HG03469 (cell line): ENCODE measurements at regions not wholly inside any gene's neighbourhood (a gene's known extent, or its start where the extent isn't known, plus 50 kb on each side); places are given as distances from the start of the nearest gene placed in this dataset.
A peak's percentile ranks its signal among the peaks of the same experiment; 100 is the strongest.
"Not testable (repeated sequence)": the region's sequence is repeated elsewhere in the genome, so short reads cannot be mapped to it uniquely, and the experiment has no call there.

Experiments
- ATAC-seq: cut with Tn5 transposase; IDR thresholded peaks from one replicate; pipeline ENCODE4 v1.9.1; 2021; ENCODE audit warnings: mild to moderate bottlenecking, moderate library complexity, moderate number of reproducible peaks; ENCODE audit not compliant: unreplicated experiment

DNA sequence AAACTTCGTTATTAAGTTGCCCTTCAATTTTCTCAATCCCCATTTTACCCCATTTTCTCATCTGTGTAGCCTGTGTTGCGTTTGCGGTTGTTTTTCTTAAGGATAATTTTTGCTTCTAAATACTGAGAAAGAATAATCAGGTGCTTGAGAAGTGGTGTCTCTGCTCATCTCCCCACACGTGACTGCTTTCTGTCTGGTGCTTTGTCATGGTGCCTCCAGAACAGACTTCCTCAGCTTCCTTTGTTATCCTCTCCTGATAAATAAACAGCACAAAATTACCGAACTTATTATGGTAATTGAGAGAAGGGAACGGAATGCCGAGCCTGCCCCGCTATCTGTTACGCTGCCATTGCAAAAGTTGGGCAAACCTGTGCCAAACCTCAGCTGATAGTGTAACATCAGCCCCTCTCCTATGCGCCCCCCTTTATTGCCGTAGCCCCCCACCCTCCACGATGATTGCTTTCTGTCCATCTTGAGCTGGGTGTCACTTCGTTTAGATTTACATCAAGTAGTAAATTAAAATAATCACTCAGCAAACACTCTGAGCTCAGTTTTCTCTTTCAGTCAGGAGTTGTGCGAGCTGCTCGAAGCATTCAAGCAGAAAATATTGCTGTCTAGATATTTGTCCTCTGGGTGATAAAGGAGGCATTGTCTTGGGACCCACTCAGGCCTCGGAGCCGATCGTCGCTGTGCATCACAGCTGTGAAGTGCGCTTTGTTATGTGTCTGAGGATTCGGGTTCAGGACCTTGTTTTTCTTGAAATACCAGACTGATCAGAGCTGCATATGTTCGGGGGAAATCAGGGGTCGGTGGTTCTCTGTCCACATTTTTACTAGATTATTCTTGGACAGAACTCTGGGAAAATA, 1008.5 kb upstream of the FANCL start:
- ATAC-seq, result no peak

DNA sequence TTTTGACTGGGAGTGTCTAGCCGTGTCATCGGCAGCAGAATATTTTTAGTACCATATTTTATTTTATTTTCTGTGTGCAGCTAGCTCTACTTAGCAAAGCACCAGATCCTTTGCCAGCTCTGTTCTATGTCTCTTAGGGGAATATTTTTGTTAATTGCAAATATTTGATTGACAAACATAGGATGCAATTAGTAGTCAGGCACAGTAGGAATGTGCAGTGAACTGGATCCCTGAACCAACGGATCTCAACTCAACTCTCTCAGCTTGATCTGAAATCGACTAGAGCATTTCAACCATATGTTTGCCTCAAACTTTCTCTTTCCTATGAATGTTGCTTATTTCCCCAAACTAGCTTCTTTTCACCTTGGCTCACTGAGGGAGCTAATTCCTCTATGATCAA, 998.0 kb upstream of the FANCL start:
- no peak for ATAC-seq

DNA sequence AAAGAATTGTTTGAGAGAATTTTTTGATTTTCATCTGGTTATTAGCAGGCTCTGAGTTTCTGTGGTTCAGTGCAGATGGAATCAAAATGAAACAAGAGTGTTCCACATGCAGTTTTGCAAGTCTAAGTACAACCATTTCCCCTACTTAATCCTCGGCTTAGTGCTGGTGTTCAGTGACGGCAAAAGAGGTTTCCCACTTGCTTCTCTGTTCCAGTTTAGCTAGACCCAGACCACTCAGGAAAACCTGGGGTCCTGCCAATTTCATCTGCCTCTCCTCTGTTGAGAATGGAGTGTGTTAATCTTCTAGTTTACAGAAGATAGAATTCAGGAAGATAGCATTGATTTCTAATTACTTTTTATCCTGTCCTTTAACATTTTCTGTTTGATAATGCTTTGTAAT, 996.2 kb upstream of the FANCL start:
- no peak for ATAC-seq

DNA sequence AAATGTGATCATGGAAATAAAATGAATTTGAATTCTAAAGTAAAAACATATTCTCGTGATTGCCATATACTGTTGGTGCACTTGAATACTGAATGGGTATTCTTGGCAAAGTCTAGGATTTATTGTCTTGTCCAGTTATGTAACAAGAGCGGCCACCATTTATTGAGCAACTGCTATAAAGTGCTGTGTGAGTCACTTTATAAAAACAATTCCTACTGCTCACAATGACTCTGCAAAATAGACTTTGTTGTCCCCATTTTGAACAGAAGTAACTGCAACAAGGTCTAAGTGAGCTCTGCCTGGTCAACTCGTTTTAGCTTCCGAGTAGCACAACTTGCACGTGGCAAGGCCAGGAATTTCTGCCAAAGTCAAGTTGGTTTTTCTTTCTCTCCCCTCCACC, 995.6 kb upstream of the FANCL start:
- no peak for ATAC-seq

DNA sequence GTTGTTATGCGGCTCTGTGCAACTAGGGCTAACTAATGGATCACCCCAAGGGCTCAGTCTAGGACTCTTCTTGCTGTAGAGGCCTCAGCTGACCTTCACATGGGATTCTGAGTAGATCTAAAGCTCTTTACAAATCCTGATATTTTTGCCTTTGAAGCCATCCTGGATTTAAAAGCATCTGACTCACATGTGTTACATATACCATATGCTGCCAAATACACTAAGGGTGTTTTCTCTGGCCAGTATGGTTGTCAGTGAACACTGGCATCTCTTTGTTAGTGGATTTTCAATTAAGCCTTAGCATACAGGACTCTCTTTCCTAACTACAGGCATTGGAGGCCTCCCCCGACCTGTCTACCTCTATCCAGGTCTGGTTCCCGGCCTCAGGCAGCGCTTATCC, 992.8 kb upstream of the FANCL start:
- no peak for ATAC-seq

DNA sequence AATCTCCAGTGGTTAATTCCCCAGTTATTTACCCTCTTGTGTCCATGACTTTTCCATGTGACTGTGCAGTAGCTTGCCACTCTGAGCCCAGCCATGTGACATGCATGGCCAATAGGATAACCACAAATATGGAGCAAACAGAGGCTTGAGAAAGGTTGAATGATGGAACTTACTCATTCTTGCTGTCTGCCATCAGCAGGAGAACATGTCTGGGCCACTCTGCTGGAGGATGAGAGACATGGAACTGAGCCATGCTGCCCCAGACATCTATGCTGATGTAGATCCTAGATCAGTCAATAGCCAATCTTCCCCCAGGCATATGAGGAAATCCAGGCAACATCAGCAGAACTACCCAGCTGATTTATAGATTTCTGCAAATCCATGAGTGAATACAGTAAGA, 992.3 kb upstream of the FANCL start:
- no peak for ATAC-seq

DNA sequence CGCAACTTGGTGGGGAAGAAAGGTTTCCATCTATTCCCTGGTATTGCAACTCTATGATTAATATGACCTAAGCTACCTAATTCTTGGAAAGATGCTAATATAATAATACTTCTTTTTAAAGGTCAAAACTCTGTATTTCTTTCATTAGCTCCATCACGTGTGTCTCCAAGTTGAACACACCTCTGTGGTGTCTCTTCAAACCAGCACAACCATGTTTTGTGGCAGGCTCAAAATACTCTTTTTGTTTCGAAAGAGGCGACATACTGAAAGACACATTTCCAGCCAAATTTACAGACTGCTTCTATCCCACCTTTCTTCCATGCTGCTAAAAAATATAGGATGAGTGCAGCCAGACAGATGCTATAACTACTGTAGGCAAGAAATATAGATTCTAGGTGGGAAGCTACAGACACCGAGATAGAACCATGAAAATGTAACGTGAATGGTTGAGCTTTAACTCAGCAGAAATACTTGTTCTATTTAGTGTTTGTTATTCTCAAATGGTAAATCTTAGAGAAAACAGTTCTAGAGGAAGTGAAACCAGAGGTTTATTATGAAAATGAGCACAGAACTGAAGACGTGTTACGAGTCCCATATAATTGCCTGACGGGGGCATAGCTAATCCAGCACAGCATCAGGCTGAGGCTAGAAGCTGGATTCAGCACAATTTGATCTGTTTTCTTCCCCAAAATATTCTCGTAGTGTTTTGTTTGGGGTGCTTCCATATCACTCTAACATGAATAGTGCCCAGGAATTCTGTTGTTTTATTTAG, 991.5 kb upstream of the FANCL start:
- ATAC-seq, result peak; percentile 92

DNA sequence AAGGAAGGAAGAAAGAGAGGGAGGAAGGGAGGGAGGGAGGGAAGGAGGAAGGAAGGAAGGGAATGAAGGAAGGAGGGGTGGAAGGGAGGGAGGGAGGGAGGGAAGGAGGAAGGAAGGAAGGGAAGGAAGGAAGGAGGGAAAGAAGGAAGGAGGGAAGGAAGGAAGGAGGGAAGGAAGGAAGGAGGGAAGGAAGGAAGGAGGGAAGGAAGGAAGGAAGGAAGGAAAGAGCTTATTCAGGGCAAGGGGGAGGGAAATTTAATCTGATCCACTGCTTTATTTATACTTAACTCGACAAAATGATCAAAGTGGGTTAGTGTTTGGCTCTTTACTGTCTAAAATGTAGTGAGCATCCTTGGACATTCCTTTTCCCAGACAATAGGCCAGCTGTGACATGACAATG, 985.2 kb upstream of the FANCL start:
- ATAC-seq, result not testable (repeated sequence)

DNA sequence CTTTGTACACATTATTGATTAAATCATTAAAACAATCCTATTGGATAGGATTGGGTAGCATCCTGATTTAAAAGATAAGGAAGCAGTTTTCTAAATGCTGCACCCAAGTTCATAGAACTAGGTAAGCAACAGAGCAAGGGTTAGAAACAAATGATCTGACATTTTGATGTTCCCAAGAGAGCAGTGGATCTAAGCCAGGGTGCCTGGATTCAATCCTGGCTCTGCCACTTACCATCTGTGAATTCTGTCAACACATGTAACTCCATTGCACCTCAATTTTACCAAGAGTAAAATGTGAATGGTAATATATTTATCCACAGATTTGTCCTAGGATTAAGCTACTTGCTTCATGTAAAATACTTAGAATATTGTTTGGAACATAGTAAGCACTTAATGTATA, 982.6 kb upstream of the FANCL start:
- no peak for ATAC-seq

DNA sequence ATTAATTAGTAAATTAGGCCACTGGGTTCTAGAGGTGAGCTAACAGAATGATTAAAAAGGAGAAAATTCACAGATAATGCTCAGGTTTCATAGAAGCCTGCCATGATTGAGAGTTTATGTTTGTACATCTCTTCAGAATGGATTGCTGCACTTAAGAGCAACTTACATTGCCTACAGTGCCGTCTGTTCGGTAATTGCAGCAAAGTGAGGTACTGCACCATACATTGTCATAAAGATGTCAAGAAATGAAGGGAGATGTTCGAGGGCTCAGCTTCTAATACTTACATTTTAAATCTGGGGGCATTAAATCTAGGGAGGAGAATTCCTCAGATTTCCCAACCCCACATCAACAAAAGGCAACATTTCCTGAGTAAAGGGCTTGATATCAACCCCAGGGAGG, 976.2 kb upstream of the FANCL start:
- ATAC-seq, result no peak

DNA sequence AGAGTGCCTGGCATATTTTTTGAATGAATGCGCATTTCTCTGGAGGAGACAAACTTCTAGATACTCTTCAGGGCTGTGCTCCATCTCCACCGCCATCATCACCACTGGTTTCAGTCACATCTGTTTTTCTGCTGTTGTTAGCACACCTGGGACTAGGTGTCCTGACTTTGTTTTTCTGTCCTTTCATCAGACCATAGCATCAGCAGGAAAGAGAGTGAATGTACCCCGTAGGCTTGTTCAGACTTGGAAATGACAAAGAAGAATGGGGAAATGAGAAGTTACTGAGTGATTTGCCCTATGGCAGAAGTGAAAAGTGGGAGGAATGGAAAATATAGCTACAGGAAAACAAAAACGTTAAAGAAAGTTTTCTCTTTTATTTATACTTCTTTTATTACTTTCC, 965.2 kb upstream of the FANCL start:
- no peak for ATAC-seq

DNA sequence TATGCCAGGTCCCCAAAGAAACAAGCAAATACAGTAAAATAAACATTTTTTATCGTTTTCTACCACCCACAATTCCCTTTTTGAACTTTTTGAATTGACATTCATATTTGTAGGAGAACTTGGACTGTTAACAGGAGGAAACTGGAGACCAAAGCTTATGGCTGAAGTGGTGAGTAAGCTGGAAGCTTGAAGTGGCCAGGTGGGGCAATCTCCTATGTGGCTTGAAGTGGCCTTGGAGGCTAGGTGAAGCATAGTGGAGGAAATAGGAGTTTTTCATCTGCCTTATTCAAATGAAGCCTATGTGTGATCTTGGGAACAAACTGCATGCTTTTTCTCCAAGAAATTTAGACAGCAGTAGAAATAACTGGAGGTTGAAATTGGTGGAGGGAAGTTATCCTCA, 962.9 kb upstream of the FANCL start:
- no peak for ATAC-seq

DNA sequence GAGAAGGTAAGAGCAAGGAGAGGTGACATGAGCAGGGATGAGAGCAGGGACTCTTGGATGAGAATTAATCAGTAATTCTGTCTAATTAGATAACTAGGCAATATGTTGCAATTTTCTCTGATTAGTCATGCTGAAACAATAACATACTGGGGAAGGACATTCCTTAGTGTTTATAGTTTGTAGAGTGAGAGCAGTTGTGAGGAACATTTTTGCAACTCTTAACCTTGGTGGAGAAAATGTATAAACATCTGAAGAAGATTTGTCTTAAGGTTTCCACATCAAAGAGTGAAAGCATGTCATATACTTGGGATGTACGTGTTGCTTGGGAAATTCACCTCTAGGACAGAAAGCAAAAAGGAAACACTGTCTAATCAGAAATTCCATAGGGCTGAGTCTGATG, 955.4 kb upstream of the FANCL start:
- ATAC-seq, result no peak

DNA sequence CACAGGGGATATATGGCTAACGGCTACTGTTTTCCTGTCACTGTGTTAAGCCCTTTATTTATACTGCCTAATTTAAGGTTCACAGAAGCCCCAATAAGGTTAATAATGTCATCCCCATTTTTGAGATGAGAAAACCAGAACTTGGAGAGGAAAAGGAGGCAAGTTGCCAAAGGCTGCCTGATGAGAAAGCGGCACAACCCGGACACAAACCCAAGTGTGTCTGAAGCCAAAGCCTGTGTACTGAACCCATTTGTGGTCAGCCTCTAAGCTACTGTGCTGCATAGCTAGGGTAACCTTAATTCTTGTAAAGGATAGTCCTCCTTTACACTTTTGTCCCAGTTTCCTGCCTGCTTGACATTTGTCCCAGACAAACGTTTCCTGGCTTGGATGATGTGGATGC, 954.7 kb upstream of the FANCL start:
- ATAC-seq, result no peak

DNA sequence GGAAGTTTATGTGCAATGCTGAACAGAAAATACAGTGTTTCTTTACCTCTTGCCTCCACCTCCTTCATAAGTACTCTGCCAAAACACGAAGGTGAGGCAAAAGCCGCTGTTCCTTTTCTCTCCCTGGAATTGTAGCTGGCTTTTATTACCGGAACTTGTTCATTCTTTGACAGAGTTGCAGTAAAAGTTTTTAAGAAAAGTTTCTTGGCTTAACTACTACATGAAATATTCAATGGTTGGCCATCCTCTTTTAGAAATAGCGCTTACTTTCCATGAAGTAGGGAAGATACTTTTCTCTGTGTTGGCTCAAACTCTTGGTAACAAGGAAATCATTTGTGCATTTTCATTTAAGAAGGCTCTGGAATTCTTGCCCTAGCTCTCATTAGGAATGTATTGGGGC, 950.7 kb upstream of the FANCL start:
- no peak for ATAC-seq

DNA sequence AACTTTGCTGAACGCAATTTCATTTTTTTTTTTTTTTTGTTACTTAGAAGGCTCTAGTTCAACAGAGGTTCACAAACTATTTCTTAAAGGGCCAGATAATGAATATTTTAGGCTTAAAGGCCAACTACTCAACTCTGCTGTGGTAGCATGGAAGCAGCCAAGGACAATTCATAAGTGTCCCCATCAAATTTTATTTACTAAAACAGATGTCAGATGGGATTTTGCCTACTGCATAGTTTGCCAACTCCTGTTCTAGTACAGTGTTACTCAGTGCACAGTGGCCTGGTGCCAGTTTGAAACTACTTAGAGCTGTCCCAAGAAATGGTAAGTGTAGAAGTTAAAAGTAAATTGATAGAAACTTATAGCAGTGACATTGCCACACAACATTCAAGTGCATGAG, 949.4 kb upstream of the FANCL start:
- ATAC-seq, result no peak

DNA sequence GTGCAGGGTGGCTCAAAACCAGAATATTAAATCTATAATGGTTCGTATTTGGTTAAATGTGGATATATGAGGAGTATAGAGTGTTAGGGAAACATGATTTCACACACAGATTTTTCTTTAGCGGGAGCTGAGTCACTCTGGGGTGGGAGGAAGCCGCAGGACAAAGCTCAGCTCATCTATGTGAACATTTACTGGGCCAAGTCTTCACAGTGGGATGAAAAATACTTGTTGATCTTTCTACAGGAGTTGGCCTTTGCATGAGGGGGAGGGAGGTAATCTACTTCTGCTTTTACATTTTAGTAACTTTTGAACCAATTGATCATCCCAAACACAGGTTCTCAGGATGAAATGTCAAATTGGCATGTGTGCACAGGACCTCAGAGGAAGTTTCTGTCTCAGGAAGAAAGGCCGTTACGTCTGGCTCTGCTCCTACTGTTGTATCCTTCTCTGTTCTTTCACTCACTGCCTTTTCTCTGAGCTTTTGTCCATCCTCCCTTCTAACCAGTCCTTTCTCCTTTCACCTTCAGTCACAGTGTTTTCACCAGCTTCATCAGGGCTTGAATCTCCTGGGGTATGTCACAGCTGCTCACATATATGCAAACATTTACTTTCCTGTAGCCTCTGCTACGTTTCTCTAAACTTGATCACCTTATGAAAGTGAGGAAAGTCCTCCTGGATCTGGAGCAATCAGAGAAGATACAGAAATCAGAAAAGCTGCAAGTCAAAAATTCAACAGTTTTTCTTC, 943.3 kb upstream of the FANCL start:
- ATAC-seq, result no peak

DNA sequence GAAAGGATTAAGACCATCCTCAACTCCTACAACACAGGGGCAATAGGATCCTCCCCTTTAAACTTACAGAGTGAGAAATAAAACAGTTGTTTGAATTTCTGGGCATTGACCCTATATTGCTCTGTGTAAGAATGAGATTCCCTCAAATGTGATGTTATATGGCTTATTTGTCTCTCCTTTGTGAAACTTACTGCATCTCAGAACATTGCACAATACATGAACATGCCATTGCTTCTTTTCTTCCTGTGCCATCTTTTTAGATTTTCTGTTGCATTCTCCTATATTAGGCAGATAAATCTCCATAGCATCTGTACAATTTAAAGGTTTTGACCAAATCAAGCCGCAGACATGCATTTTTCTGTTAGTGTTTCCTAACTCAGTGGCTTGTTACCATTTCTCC, 941.9 kb upstream of the FANCL start:
- no peak for ATAC-seq

DNA sequence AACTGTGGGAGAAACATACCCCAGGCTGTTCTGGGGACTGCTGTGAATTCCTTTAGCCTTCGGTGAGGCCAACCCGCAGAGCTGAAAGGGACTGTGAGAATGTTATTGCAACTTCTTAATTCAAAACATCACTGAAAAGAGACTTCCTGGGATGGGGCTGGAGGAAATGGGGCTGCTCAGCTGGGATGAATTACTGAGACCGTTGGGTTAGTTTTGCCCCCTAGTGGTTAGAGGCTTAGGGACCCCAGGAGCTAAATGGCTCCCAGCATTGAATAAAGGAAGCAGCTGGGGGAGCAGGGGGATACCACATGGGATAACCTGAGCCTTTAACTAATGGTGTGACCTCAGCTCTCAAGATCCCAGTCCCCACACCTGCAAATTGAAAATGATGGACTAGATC, 941.1 kb upstream of the FANCL start:
- no peak for ATAC-seq

DNA sequence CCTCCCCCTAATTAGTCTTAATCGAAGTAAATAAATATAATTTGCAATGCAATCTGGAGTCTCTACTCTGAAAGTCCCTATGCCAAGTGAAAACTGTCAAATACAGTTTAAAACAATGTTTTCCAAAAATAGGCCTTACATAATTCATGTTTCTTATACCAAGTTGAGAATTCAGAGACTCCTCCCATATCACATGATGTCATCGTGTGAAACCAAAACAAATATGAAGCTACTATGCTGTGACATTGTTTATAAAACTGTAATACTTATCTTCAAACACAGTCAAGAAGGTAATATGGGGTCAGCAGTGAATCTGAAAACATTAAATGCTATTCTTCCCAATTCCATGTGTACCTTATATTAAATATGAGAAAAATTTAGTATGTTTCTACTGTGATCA, 940.2 kb upstream of the FANCL start:
- ATAC-seq, result no peak

DNA sequence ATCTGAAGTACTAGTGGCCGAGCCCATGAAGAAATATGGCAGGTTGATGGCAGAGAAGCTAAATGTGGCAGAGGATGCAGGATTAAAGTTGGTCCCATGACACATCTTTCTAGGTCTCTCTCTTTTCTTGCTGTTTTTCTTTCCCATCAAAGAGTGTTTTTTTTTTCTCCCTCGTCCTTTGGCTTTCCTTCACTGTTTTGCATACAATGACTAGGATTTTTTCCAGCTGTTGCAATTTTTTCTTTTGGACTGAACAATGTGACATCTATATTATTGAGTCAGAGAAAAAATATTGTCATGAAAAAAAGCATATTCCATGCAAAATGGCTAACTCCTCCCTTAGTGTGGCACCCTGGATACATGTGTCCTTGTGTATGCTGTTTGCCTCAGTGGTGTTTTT, 939.5 kb upstream of the FANCL start:
- ATAC-seq, result no peak

DNA sequence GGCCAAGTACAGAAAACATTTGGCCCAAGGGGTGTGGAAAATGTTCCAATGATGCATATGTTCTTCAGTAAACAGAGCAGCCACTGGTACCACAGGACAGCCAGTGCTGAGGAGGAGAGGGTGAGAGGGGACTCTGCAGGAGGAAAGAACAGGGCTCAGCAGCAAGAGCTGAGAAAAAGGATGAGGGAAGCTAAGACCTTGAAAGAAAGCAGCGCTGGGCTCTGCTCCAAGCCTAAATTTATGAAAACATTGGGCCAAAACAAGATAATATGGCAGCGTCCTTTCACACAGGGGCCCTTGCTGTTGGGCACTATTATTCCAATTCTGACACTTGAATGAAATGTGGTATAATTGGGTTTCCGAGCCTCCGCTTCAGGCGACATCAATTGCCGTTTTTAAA, 939.0 kb upstream of the FANCL start:
- no peak for ATAC-seq
